ENCODE measurements at regions not wholly inside any gene's neighbourhood (a gene's known extent, or its start where the extent isn't known, plus 50 kb on each side); places are given as distances from the start of the nearest gene placed in this dataset.
"Not testable (repeated sequence)": the region's sequence is repeated elsewhere in the genome, so short reads cannot be mapped to it uniquely, and the experiment has no call there.

DNA sequence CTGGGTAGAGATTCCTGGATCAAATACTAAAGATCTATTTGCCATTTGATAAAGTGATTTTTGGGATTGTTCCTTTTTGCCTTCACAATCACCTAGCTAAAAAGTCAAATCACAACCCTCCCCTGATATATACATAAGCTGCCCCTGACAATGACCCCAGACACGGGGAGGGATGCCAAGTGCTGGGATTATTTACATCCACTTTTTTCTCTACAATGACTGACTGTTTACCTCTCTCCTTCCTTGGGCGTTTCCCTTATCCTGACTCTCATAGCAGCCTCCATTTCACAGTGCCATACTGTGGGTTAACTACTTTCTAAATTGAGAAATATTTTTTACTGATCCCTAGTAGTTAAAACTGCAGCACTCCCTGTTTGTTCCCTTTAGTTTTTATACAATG lies 150.8 kb upstream of the TMEM170B start:
- no peak for DNase-seq (ENCODE audit: low read depth in 1 of 2, low spot score in 1 of 2)

DNA sequence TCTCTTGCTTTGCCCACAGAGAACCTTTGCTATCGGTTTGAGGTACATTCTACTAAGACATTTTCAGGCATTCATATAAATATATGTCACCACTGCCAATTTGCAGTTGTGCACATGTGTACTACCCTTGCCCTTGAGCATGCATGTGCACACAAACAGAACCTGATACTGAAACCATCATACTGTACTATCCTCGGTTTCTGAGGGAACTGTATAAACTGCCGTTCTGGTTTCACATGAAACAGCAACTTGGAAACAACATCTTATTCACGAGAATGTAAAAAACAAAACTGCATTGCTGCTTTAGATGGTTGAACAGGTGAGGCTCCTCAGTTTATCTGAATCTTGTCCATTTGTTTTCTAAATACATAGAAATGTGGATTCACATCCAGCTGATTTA lies 151.2 kb upstream of the TMEM170B start:
- no peak for DNase-seq (ENCODE audit: low read depth in 1 of 2, low spot score in 1 of 2)

DNA sequence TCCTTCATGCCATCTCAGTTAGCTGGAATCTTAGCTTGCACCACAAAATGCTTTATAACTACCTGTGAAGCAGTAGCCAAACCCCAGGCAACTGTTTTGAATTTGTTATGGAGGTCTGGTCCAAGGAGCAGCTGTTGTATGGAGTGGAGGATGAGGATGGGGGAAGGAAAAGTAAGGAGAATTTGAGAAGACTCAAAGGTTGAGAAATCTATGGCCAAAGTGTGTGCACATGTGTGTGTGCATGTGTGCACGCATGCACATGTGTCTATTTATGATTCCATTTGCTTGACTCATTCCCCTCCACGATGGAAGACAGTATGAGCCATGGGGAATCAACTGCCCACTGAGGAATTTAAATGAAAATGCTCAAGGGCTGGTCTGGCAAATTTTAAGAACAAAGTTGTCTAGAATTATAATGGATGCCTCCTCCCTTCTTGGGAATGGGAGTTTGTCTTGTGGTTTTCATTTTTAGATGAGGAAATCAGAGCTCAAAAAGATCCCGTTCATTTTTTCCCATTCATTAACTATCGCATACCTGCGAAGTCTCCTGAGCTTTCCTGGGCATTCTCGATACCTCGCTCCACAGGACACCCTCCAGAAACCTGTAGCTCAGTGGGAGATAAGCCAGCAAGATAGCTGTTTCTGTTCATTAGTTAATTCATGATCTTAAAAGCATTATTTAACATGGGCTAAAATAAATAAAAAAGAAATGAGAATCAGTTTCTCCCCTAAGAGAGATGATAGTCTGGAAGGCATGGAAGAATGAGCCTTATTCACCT lies 152.3 kb upstream of the NEDD9 start:
- DNase-seq (ENCODE audit: low read depth in 1 of 2, low spot score in 1 of 2): no peak

DNA sequence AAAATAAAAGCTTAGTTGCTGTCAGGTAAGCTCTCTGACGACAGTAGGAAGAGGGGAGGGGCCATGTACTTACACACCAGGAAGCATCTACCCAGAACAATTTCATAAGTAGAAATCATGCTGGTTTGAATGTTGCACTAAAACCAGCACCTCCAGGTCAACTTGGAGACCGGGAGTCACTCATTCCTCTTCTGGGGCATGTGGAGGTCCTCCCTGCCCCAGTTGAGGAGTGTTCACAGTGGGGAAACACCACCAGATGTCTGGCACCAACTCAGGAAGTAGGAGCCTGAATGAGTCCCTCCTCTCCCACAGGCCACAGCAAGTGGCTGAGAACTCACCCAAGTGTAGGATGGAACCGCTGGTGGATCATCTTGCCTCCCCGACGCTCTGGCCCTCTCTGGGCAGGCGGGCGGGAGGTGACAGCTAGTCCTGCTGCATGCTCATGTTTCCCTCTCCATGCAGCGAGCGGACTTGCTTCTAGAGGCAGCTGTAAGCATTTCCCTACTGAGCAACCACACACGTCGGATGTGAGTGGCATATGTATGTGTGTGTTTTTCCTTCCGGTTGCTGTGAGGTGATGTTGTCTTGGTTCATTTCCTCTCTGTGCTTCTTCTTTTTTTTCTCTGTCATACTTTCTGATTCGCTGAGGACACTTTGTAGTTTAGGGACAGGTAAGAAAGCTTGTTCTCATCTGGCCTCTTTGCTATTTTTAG lies 149.5 kb upstream of the NEDD9 start:
- peak; percentile 33 to 58 for DNase-seq (ENCODE audit: low read depth in 1 of 2, low spot score in 1 of 2)

DNA sequence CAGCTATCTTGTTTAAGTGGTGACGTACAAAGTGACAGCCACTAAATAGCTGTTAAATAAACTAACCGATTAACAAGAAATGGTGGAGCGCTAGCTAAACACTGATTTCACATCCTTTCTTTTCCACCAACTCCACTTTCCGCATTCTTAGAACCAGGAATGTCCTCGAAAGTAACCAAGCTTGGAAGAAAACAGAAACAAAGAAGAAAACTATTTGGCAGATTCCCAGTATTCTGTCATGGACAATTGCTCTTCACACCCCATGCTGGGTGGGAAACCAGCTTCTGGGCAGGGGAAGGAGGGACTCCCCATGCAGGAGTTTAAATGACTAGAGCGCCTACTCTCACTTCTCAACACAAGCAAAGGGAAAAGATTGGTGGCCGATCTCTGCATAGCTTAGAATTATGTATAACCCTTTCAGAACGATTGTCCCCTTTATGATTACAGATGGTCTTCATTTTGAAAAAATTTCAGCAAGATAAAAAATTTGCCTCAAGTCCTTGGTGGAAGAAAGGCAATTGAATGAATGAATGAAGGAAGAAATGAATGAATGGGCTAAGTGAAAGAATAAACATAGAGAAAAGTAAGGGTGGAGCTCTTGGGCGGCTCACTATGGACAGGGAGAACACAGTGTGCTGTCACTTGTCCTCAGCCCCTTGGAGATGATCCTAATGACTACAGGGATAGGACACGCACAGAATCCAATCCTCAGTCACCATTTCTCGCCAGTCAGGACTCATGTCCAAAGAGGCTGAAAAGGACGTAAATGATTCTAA lies 148.7 kb upstream of the NEDD9 start:
- no peak for DNase-seq (ENCODE audit: low read depth in 1 of 2, low spot score in 1 of 2)

DNA sequence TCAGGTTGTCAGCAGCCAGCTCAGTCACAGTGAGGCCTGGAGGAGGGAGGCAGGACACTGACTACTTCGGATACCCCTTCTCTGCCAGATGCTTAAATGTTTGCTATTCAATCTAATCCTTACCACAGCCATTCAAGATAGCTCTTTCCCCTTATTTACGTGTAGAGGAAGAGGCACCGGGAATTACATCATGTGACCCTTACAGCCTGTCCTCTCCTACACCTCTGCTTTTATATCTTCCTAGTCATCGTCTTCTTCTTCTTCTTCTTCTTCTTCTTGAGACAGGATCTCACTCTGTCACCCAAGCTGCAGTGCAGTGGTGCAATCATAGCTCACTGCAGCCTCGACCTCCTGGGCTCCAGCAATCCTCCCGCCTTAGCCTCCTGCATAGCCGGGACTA lies 148.1 kb upstream of the NEDD9 start:
- DNase-seq (ENCODE audit: low read depth in 1 of 2, low spot score in 1 of 2): no peak

DNA sequence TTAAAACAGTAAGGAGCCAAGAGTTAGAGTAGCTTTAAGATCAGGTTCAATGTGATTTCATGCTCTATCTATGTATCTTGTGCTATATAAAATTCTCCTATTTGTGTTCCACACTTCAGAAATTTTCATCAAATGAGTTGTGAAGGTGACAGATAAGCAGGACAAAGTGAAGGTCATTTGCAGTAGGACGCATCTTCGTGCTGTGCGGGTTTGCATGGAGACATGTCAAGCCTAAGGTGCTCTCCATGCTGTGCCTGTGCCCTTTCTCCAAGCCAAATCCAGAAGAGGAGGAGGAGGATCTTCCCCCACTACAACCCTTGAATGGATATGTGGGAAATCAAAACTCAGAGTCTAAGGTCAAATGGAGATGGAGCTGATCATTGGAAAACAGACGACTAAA lies 147.3 kb upstream of the NEDD9 start:
- DNase-seq (ENCODE audit: low read depth in 1 of 2, low spot score in 1 of 2): no peak

DNA sequence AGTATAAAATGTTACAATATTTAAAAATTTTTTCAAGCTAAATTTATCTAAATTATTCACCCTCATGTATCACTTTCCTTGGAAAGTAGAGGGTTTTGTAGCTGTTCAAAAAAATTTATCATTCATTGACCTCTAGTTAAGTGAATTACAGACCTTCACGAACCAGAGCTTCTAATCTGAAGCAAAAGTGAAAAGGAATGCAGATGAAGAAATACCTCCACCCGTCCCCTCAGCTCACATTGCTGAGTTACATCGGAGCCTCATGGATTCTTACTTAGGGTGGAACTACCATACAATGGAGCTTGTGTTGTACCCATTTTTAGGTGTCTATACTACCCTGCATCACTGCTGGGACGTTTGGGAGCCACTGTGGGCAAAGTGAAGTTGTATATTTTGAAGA lies 146.2 kb upstream of the NEDD9 start:
- no peak for DNase-seq (ENCODE audit: low read depth in 1 of 2, low spot score in 1 of 2)

DNA sequence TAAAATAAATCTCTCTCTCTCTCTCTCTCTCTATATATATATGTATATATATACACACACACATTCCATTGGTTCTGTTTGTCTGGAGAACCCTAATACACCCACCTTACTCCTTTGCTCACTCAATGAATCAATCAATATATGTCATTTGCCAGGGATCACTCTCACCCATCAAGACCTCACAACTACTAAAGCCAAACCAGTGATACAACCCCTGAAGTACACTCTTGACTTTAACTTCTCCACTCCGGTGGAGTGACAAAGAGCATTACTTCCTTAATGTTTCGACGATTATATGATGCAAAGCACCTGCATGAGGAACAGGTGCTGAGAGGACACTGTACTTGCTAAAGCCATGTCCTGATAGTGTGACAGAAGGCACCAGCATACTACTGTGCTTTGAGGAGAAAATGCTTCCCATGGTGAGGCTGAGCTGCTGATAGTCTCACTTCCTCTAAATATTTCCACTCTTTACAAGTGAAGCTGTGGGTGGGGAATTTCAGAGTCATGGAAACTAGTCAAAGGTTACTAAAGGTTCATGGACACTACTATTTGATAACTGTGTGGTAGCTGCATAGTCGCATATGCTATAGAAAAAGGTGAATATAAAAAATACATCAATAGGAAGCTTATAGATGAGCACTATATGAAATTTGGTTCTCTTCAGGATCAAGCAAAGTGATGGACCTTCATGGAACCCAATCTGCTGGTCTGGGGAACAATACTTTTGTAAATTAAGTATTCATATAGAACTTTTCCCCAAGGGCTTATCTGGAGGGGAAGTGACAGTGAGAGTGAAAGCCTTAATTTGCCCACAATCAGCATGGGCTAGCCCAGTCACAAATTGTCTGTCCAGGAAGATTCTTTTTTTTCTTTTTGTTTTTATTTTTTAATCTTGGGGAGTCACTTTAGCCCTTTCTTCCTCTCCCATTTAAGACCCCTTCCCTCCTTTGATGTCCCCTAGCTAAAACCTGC lies 141.9 kb upstream of the NEDD9 start:
- DNase-seq (ENCODE audit: low read depth in 1 of 2, low spot score in 1 of 2): peak in 1 of 2 donors; percentile 68

DNA sequence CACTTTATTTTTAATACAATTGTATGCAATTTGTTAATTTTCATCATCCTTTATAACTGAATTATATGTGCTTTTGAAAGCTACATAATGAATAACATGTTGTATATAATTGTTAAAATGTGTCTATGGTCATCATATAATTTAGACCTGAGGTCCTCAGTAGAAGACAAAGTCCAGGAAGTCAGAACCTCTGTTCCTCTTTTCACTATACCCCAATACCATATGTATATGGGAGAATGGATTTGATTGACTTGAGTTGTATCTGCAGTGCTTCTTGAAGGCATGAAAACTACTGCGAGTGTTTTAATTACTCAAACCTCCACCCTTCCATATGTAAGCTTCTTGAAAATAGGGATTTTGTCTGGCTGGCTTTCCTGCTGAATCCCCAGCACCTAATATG lies 140.7 kb upstream of the NEDD9 start:
- no peak for DNase-seq (ENCODE audit: low read depth in 1 of 2, low spot score in 1 of 2)

DNA sequence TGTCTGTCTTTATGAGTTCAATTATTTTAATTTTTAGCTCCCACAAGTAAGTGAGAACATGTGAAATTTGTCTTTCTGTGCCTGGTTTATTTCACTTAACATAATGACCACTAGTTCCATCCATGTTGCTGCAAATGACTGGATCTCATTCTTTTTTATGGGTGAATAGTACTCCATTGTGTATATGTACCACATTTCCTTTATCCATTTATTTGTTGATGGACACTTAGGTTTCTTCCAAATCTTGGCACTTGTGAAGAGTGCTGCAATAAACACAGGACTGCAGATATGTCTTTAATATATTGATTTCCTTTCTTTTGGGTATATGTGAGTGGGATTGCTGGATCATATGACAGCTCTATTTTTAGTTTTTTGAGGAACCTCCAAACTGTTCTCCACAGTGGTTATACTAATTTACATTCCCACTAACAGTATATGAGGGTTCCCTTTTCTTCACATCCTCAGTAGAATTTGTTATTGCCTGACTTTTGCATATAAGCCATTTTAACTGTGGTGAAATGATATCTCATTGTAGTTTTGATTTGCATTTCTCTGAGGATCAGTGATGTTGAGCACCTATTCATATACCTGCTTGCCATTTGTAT lies 139.8 kb upstream of the NEDD9 start:
- not testable (repeated sequence) for DNase-seq (ENCODE audit: low read depth in 1 of 2, low spot score in 1 of 2)

DNA sequence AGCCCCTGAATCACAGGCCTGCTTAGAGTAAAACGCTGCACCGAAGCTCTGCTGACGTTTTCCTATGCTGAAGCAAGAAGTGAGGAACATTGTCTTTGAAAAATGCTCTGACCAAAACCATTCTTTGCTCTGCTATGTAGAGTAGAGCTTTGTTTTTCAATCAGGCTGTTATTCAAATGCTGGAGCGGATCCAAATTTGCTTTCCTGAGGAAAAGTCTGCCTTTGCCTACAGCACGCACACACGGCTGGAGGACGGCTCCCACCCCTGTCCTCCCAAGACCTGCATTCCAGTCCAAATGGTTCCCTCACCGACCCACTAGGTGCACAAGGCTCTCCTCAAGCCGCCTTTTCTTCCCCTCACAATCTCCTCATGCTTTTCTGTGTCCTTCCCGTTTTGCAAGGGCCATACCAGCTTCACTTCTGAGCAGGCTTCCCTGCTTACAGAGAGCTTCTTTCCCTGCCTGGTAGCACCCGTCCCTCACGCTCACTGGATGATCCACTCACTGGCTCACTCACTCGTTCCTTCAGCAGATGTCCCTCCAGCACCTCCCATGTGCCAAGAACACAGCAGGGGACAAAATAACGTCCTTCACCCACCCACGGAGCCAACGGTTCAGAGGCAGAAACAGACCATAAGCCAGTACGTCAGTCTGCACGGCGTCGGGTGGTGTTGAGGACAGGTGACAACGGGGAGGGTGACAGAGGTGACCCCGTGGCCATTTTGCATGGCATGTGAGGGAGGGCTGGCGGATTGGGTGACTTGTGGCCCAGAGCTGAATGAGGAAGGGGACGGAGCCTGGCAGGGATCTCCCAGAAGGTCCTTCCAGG lies 137.9 kb upstream of the NEDD9 start:
- DNase-seq (ENCODE audit: low read depth in 1 of 2, low spot score in 1 of 2): no peak

DNA sequence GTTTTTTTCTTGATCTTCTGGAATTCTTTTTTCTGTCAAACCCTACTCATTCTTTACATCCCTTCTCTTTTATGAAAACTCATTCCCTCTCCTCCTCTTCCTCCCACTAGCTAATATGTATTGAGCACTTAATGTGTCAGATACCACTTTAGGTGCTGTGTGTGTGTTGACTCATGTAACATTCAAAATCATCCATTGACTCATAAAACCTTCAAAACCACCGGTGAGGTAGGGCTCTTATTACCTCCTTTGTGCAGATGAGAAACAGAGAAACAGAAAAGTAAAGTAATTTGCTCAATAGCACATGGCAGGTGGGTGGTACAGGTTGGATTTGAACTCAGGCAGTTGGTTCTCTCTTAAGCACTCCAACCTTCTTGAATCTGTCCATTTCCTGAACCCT lies 136.3 kb upstream of the NEDD9 start:
- DNase-seq (ENCODE audit: low read depth in 1 of 2, low spot score in 1 of 2): peak in 1 of 2 donors; percentile 40

DNA sequence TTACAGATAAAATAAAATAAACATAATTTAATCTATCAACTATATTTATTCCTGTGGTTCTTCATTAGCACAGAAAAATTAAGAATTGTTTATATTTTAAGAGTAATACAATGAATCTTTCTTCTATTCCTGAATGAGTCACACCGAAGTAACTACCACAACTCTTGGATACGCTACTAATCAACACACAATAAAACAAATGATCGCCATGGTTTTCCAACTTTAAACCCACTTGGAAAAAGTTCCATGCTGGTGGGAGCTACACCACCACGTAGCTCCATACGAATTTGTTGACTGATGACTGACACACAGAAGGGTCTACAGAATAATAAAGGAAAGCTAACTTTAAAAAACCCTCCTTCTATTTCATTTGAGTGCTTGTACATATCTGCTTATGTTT lies 135.8 kb upstream of the NEDD9 start:
- DNase-seq (ENCODE audit: low read depth in 1 of 2, low spot score in 1 of 2): no peak

DNA sequence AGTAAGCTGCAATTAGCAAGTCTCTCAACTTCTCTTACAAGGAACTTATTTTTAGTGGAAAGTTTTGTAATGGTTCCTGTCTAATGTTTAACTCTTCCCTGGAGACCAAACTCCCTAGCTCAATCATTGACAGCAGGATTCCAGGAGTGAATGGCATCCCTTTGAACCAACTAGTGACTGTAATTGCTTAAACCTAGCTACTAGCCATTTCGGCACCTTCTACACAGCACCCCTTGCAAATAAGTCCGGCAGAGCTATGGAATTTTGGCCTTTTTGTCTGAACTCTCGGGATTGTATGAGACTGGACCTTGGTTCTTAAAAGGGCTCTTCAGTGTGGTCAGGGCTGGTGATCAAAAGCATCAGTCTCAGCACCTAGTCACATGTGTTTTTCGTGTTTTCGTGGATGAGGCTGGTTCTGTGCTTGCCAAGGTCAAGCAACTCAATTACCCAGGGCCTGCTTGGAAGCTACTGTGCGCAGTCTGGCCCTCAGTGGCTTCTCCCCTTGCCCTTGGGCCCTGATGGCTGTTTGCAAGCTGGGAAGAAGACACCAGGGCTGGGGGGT lies 135.3 kb upstream of the NEDD9 start:
- DNase-seq (ENCODE audit: low read depth in 1 of 2, low spot score in 1 of 2): no peak

DNA sequence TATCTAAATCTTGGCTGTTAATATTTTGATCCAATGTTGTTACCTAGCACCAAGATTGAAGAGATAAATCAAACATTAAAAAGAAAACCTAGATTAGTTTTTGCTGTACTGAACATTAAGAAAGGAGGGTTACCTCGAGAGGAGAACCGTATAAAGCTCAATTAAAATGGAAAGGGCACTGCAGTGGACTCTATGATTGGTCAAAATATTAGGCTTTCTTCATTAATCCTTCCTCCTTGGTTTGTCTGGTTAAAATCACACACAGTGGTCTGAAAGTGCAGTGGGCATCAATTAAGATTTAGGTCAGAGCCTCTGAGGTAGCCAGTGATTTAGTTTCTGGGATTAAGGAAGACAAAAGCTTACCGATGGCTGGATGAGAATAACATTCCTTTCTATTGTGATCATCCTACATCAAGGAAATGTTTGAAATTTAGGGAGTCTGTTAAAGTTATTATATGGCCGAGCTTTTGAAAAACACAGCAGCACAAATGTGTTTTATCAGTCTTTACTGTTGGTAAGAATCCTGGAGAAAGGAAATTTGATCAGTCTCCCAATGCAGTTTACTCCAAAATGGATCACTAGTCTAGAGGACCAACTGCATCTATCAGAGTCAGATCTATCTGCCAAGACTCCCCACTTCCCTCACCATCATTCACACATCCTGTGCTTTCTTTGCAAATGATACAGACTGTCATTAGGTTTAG lies 134.6 kb upstream of the NEDD9 start:
- no peak for DNase-seq (ENCODE audit: low read depth in 1 of 2, low spot score in 1 of 2)

DNA sequence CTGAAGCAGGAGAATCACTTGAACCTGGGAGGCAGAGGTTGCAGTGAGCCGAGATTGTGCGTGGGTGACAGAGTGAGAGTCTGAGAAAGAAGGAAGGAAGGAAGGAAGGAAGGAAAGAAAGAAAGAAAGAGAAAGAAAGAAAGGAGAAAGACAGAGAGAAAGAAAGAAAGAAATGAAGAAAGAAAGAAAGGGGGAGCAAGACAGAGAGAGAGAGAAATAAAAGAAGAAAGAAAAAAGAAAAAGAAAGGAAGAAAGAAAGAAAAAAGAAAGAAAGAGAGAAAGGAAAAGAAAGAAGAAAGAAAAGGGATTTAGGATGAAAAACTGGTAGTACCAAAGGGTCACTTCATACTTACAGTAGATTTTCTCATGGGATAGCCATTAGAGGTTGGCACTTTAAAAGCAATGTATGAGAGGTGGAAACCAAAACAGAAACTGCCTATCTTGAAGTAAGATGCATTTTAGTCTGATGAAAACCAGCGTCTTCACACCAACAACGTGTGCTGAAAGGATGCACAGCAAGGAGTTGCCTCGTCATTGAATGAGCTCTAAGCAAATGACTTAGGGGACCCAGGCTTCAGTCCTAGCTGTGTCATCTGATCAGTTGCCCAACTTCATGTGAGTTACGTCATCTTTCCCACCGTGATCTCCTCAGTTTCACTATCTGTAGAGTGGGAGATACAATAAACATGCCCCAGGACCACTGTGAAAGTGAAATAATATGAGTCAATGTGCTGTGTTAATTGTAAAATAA lies 133.9 kb upstream of the NEDD9 start:
- DNase-seq (ENCODE audit: low read depth in 1 of 2, low spot score in 1 of 2): peak in 1 of 2 donors; percentile 59

DNA sequence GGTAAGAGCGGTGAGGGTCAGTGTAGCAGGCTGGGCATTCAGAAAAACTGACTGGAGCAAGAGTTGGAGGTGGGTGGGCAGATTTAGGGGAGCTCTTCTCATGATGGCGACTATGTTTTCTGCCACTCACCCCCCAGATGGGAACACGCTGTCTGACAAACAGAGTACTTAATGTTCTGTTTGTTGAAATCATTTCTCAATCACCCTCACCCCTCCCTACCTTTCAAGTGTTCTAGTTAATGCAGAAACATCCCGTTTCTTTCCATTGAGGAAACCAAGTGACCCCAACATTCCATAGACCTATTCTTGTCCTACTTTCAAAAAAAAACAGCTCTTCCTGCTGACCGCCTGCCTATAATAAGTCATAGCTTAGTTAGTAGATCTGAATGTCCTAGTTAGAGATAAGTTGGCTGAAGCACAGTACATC lies 132.5 kb upstream of the NEDD9 start:
- no peak for DNase-seq (ENCODE audit: low read depth in 1 of 2, low spot score in 1 of 2)

Measured in activated CD4-positive, alpha-beta T cell treated with anti-CD3 and anti-CD28 coated beads, Interleukin-2, amount 50 U/mL, for 24 hours (primary cell).